OCI-LY1 (cell line): ENCODE measurements at regions not wholly inside any gene's neighbourhood (a gene's known extent, or its start where the extent isn't known, plus 50 kb on each side); places are given as distances from the start of the nearest gene placed in this dataset.
"Not testable (repeated sequence)": the region's sequence is repeated elsewhere in the genome, so short reads cannot be mapped to it uniquely, and the experiment has no call there.

ENCODE experiments used
- H2AFZ ChIP-seq: fragments of 200-600 bp; sonication (generic), shearing (Covaris generic); 2 replicates; pipeline ENCODE4 v1.6.0; 2014; ENCODE audit warnings: antibody characterized with exemption, mild to moderate bottlenecking, low read length
- H3F3A ChIP-seq: fragments of 200-600 bp; sonication (generic), shearing (Covaris generic); 2 replicates; pipeline ENCODE4 v1.6.0; 2014; ENCODE audit warnings: mild to moderate bottlenecking, antibody characterized with exemption, low read length, moderate library complexity; ENCODE audit not compliant: insufficient read depth
- H3K27ac ChIP-seq: fragments of 200-600 bp; sonication (generic); 2 replicates; pipeline ENCODE4 v1.5.1; 2014; ENCODE audit warnings: low read length, mixed run types, mild to moderate bottlenecking, low read depth; ENCODE audit not compliant: poor library complexity, severe bottlenecking
- H3K27me3 ChIP-seq: fragments of 200-600 bp; sonication (generic); 2 replicates; pipeline ENCODE4 v1.6.0; 2014; ENCODE audit warnings: antibody characterized with exemption, mild to moderate bottlenecking, low read length, moderate library complexity; ENCODE audit not compliant: insufficient read depth
- H3K36me3 ChIP-seq: fragments of 200-600 bp; sonication (generic); 2 replicates; pipeline ENCODE4 v1.6.1; 2014; ENCODE audit warnings: mild to moderate bottlenecking, antibody characterized with exemption, low read length, moderate library complexity, mixed read lengths; ENCODE audit not compliant: insufficient read depth
- H3K4me1 ChIP-seq: fragments of 200-600 bp; sonication (generic); 2 replicates; pipeline ENCODE4 v1.5.1; 2014; ENCODE audit warnings: mild to moderate bottlenecking, low read length, moderate library complexity; ENCODE audit not compliant: insufficient read depth, severe bottlenecking
- H3K4me2 ChIP-seq: fragments of 200-600 bp; sonication (generic), shearing (Covaris generic); 2 replicates; pipeline ENCODE4 v1.6.1; 2014; ENCODE audit warnings: low read length
- H3K4me3 ChIP-seq: fragments of 200-600 bp; sonication (generic); 2 replicates; pipeline ENCODE4 v1.5.1; 2014; ENCODE audit warnings: low read length, low read depth, mild to moderate bottlenecking, mixed read lengths; ENCODE audit not compliant: poor library complexity, severe bottlenecking
- H3K79me2 ChIP-seq: fragments of 200-600 bp; shearing (Covaris generic); 2 replicates; pipeline ENCODE4 v1.6.1; 2016; ENCODE audit warnings: mixed run types, low read length, mixed read lengths; ENCODE audit not compliant: insufficient read depth
- H3K9ac ChIP-seq: fragments of 200-600 bp; sonication (generic), shearing (Covaris generic); 2 replicates; pipeline ENCODE4 v1.6.1; 2014; ENCODE audit warnings: mild to moderate bottlenecking, low read length, mixed read lengths
- H3K9me2 ChIP-seq: fragments of 200-600 bp; sonication (generic), shearing (Covaris generic); 2 replicates; pipeline ENCODE4 v1.6.1; 2014; ENCODE audit warnings: low read depth, mild to moderate bottlenecking, low read length, mixed read lengths
- H3K9me3 ChIP-seq: fragments of 200-600 bp; shearing (Covaris generic); 2 replicates; pipeline ENCODE4 v1.6.1; 2014; ENCODE audit warnings: low read length, mixed read lengths
- H4K20me1 ChIP-seq: fragments of 200-600 bp; sonication (generic), shearing (Covaris generic); 2 replicates; pipeline ENCODE4 v1.6.0; 2016; ENCODE audit warnings: mild to moderate bottlenecking, low read length; ENCODE audit not compliant: insufficient read depth
- CTCF ChIP-seq: fragments of 200-600 bp; sonication (generic), shearing (Covaris generic); IDR thresholded peaks from 2 replicates; pipeline ENCODE4 v1.5.1; 2017; ENCODE audit warnings: mild to moderate bottlenecking, antibody characterized with exemption, low read length, moderate library complexity, mixed read lengths
- EZH2 ChIP-seq: fragments of 200-600 bp; sonication (generic), shearing (Covaris generic); IDR thresholded peaks from 2 replicates; pipeline ENCODE4 v1.8.0; 2017; ENCODE audit warnings: borderline replicate concordance, mixed run types, mild to moderate bottlenecking, antibody characterized with exemption, low read length, moderate library complexity, mixed read lengths

- H3K27ac ChIP-seq = no peak overlapping the region
- no peaks in the 10 kb centered on the region for H3F3A ChIP-seq
- H3K4me3 ChIP-seq = no peak overlapping the region
- H4K20me1 ChIP-seq = no peaks in the 10 kb centered on the region
- no peaks in the 10 kb centered on the region for H3K4me1 ChIP-seq
- H2AFZ ChIP-seq = no peak overlapping the region
- H3K4me2 ChIP-seq = no peak overlapping the region
- H3K9ac ChIP-seq = no peak overlapping the region
- no peaks in the 10 kb centered on the region for H3K79me2 ChIP-seq
- H3K9me3 ChIP-seq = no peaks in the 10 kb centered on the region
- TF ChIP-seq EZH2 (no peak), CTCF (no peak)
- no peaks in the 10 kb centered on the region for H3K9me2 ChIP-seq
- no peaks in the 10 kb centered on the region for H3K27me3 ChIP-seq
- no peaks in the 10 kb centered on the region for H3K36me3 ChIP-seq
These were observed 764.3 kb upstream of the CTNND2 start for GRCh38 chr5:12668564-12668963.

GRCh38 chr5:12667818-12668217 lies 763.6 kb upstream of the CTNND2 start:
- not testable (repeated sequence) for H3K9ac ChIP-seq, H4K20me1 ChIP-seq, H3F3A ChIP-seq, H3K27me3 ChIP-seq, H3K27ac ChIP-seq, H3K79me2 ChIP-seq, H3K4me3 ChIP-seq, H3K4me2 ChIP-seq, H3K9me3 ChIP-seq, H3K36me3 ChIP-seq, H2AFZ ChIP-seq, H3K4me1 ChIP-seq, H3K9me2 ChIP-seq

GRCh38 chr5:12665772-12666171 lies 761.5 kb upstream of the CTNND2 start:
- not testable (repeated sequence) for H3K79me2 ChIP-seq, H3K27me3 ChIP-seq, H3K27ac ChIP-seq, H3K4me2 ChIP-seq, H3K4me3 ChIP-seq, H4K20me1 ChIP-seq, H3F3A ChIP-seq, H2AFZ ChIP-seq, H3K36me3 ChIP-seq, H3K9me3 ChIP-seq, H3K9ac ChIP-seq, H3K9me2 ChIP-seq, H3K4me1 ChIP-seq

GRCh38 chr5:12662545-12663314 lies 758.5 kb upstream of the CTNND2 start:
- no peak overlapping the region for H2AFZ ChIP-seq
- H4K20me1 ChIP-seq = no peaks in the 10 kb centered on the region
- no peak overlapping the region for H3K4me2 ChIP-seq
- no peak overlapping the region for H3K27ac ChIP-seq
- no peaks in the 10 kb centered on the region for H3K9me3 ChIP-seq
- H3F3A ChIP-seq = no peaks in the 10 kb centered on the region
- no peak overlapping the region for H3K9ac ChIP-seq
- no peak for TF ChIP-seq EZH2
- TF ChIP-seq CTCF = no peak
- no peaks in the 10 kb centered on the region for H3K27me3 ChIP-seq
- no peaks in the 10 kb centered on the region for H3K79me2 ChIP-seq
- no peaks in the 10 kb centered on the region for H3K4me1 ChIP-seq
- no peaks in the 10 kb centered on the region for H3K9me2 ChIP-seq
- no peak overlapping the region for H3K4me3 ChIP-seq
- H3K36me3 ChIP-seq = no peaks in the 10 kb centered on the region
